ENCODE measurements at regions not wholly inside any gene's neighbourhood (a gene's known extent, or its start where the extent isn't known, plus 50 kb on each side); places are given as distances from the start of the nearest gene placed in this dataset.

GRCh38 chr6:95439741-95440140, 137.6 kb upstream of the MANEA start (continued):
- TF ChIP-seq, protein P1, sequence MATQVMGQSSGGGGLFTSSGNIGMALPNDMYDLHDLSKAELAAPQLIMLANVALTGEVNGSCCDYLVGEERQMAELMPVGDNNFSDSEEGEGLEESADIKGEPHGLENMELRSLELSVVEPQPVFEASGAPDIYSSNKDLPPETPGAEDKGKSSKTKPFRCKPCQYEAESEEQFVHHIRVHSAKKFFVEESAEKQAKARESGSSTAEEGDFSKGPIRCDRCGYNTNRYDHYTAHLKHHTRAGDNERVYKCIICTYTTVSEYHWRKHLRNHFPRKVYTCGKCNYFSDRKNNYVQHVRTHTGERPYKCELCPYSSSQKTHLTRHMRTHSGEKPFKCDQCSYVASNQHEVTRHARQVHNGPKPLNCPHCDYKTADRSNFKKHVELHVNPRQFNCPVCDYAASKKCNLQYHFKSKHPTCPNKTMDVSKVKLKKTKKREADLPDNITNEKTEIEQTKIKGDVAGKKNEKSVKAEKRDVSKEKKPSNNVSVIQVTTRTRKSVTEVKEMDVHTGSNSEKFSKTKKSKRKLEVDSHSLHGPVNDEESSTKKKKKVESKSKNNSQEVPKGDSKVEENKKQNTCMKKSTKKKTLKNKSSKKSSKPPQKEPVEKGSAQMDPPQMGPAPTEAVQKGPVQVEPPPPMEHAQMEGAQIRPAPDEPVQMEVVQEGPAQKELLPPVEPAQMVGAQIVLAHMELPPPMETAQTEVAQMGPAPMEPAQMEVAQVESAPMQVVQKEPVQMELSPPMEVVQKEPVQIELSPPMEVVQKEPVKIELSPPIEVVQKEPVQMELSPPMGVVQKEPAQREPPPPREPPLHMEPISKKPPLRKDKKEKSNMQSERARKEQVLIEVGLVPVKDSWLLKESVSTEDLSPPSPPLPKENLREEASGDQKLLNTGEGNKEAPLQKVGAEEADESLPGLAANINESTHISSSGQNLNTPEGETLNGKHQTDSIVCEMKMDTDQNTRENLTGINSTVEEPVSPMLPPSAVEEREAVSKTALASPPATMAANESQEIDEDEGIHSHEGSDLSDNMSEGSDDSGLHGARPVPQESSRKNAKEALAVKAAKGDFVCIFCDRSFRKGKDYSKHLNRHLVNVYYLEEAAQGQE (IDR thresholded peaks at IDR 0.05; ENCODE audit: unreplicated experiment) = no peak
- no peak for TF ChIP-seq CTCF (conservative IDR thresholded peaks at IDR 0.05; ENCODE audit: low read depth in 2 of 2)
- TF ChIP-seq NANOG (IDR thresholded peaks at IDR 0.05; ENCODE audit: borderline replicate concordance) = no peak
- TF ChIP-seq JUNB (IDR thresholded peaks at IDR 0.05; ENCODE audit: unreplicated experiment) = no peak
- no peak for TF ChIP-seq EZH2phosphoT487 (IDR thresholded peaks at IDR 0.05; ENCODE audit: unreplicated experiment)
- no peak for TF ChIP-seq STAT1 (IDR thresholded peaks at IDR 0.05; ENCODE audit: unreplicated experiment)
- TF ChIP-seq POLR2AphosphoS5 (IDR thresholded peaks at IDR 0.05; ENCODE audit: low read depth) = no peak
- TF ChIP-seq EZH2 (IDR thresholded peaks at IDR 0.05; ENCODE audit: low read depth, unreplicated experiment) = no peak

GRCh38 chr6:95448208-95448607, 129.1 kb upstream of the MANEA start:
- no peaks in the 10 kb centered on the region for H4K20me1 ChIP-seq (replicated peaks; ENCODE audit: insufficient read depth)
- H2AFZ ChIP-seq = no peak overlapping the region
- no peaks in the 10 kb centered on the region for H3K36me3 ChIP-seq (ENCODE audit: insufficient read depth)
- H3K4me3 ChIP-seq = no peak overlapping the region
- Mint-ChIP-seq H3K27me3 (ENCODE audit: insufficient read depth, low read depth, poor library complexity) (peaks cover 3% of the 10 kb centered on the region), H3K4me1 (no peaks in the 10 kb centered on the region), H3K4me3 (no peak overlapping the region), H3K27ac (no peak overlapping the region), H3K9me3 (no peaks in the 10 kb centered on the region), H3K36me3 (ENCODE audit: low read depth) (no peaks in the 10 kb centered on the region)
- H3K4me1 ChIP-seq (ENCODE audit: insufficient read depth) = no peaks in the 10 kb centered on the region
- H3K27me3 ChIP-seq (ENCODE audit: insufficient read depth) = no peaks in the 10 kb centered on the region
- no peaks in the 10 kb centered on the region for H3F3A ChIP-seq (replicated peaks; ENCODE audit: low read depth)
- ATAC-seq (no peak), DNase-seq (ENCODE audit: low spot score) (no peak)
- no peak overlapping the region for H3K27ac ChIP-seq (ENCODE audit: low read depth)
- H3K4me2 ChIP-seq = no peak overlapping the region
- no peaks in the 10 kb centered on the region for H3K79me2 ChIP-seq (replicated peaks; ENCODE audit: insufficient read depth)
- H3K9me2 ChIP-seq (ENCODE audit: insufficient read depth) = no peaks in the 10 kb centered on the region
- TF ChIP-seq STAT1 (IDR thresholded peaks at IDR 0.05; ENCODE audit: unreplicated experiment) = no peak
- TF ChIP-seq, protein P2, sequence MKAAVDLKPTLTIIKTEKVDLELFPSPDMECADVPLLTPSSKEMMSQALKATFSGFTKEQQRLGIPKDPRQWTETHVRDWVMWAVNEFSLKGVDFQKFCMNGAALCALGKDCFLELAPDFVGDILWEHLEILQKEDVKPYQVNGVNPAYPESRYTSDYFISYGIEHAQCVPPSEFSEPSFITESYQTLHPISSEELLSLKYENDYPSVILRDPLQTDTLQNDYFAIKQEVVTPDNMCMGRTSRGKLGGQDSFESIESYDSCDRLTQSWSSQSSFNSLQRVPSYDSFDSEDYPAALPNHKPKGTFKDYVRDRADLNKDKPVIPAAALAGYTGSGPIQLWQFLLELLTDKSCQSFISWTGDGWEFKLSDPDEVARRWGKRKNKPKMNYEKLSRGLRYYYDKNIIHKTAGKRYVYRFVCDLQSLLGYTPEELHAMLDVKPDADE (IDR thresholded peaks at IDR 0.05) = no peak
- no peak for TF ChIP-seq JUNB (IDR thresholded peaks at IDR 0.05; ENCODE audit: unreplicated experiment)
- no peak for TF ChIP-seq POLR2AphosphoS5 (IDR thresholded peaks at IDR 0.05; ENCODE audit: low read depth)
- no peak for TF ChIP-seq CTCF (conservative IDR thresholded peaks at IDR 0.05; ENCODE audit: low read depth in 2 of 2)
- no peak for TF ChIP-seq EZH2phosphoT487 (IDR thresholded peaks at IDR 0.05; ENCODE audit: unreplicated experiment)
- TF ChIP-seq ZNF331 (CRISPR knock-in tag; IDR thresholded peaks at IDR 0.05; ENCODE audit: low read depth) = no peak
- TF ChIP-seq CREB1 (CRISPR knock-in tag; IDR thresholded peaks at IDR 0.05; ENCODE audit: low read depth) = no peak
- TF ChIP-seq EZH2 (IDR thresholded peaks at IDR 0.05; ENCODE audit: low read depth, unreplicated experiment) = no peak
- no peak for TF ChIP-seq ZNF114 (CRISPR knock-in tag; IDR thresholded peaks at IDR 0.05)
- TF ChIP-seq NANOG (IDR thresholded peaks at IDR 0.05; ENCODE audit: borderline replicate concordance) = no peak

All from GM23338 (cell line).